ENCODE measurements at regions not wholly inside any gene's neighbourhood (a gene's known extent, or its start where the extent isn't known, plus 50 kb on each side); places are given as distances from the start of the nearest gene placed in this dataset.

DNA sequence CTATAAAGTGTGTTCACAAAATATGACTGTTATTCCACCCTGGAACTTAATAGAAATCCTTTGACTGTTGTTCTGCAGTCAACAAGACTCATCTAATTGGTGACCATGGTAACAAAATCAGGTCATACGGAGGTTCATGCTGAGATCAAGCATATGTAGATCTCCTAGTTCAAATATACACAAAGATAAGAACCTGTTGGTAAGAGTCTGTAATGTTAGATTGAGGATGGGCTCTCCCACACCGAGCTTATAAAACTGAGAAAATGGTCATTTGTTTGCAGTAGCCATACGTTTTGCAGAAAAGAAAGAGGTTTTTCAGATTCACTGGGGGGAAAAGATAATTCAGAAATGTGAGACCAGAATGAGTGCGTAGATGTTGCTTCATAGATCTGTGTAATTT is 468.1 kb downstream of the RPS6KC1 start:
- TF ChIP-seq POLR2AphosphoS5 (IDR thresholded peaks at IDR 0.05; ENCODE audit: low read depth, low read length) (no peak), TAF1 (IDR thresholded peaks at IDR 0.05; ENCODE audit: borderline replicate concordance, insufficient read depth, low read length) (no peak), REST (IDR thresholded peaks at IDR 0.05; ENCODE audit: insufficient read depth in 1 of 2, low read depth in 2 of 2, low read length in 2 of 2) (no peak)
